ENCODE measurements at regions not wholly inside any gene's neighbourhood (a gene's known extent, or its start where the extent isn't known, plus 50 kb on each side); places are given as distances from the start of the nearest gene placed in this dataset.

DNA sequence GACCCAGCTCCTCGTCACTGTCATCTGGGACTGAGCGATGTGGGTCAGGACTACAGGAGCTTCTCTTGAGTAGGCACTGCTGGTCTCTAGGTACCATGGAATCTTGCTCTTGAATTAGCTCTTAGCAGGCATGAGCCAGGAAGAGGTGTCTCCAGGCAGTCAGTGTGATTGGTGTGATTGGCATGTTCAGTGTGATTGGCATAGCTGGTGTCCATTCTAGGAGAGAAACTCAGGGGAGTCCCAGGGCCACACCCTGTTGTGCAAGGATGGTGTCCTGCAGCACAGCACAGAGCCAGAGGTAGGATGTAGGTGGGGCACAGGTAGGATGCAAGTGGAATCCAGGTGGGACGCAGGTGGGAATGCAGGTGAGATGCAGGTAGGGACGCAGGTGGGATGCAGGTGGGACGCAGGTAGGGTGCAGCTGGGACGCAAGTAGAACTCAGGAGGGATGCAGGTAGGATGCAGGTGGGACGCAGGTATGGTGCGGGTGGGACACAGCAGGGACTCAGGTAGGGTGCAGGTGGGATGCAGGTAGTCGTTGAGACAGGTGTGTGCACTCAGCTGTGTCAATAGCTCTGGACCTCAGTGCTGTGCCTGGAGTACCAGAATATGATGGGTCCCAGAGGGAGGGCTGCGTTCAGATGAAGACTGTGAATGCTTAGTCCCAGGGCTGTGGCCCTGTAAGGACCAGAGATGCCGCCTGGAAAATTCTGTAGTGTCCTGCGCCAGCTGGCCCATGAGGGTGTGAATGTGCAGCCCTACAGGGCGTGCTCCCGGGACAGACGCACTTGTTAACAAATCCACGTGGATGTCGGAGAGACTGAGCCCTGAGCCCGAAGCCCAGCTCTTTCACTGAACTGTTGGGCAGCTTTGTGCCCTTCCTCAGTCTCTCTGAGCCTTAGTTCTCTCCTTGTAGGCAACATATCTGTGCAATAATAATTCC, 248.2 kb upstream of the PITRM1 start:
- no peak overlapping the region for H3K27ac ChIP-seq (ENCODE audit: low read depth in 2 of 2, low read length in 1 of 2)
- no peaks in the 10 kb centered on the region for H3K9me3 ChIP-seq
- DNase-seq = no peak
- ChIA-PET POLR2A (no interaction called here), CTCF (interaction anchor here (1.0 kb wide), 1 partner anchor 175 kb away, joined by 3 read pairs; no protein-coding TSS in a partner anchor)
- H4K20me1 ChIP-seq (ENCODE audit: insufficient read depth) = no peaks in the 10 kb centered on the region
- no peaks in the 10 kb centered on the region for H3K36me3 ChIP-seq (replicated peaks in 1 of 2; ENCODE audit: control insufficient read depth in 1 of 2, insufficient read depth in 2 of 2, low read length in 1 of 2)
- no peak overlapping the region for H3K4me3 ChIP-seq (ENCODE audit: low read depth in 2 of 2, low read length in 1 of 2)
- 94% methylated on average over 7 of the region's 18 CpGs for WGBS (ENCODE audit: low lambda C conversion rate)
- H2AFZ ChIP-seq (ENCODE audit: low read depth) = no peak overlapping the region
- H3K27me3 ChIP-seq (ENCODE audit: insufficient read depth) = no peaks in the 10 kb centered on the region
- H3K4me2 ChIP-seq = no peak overlapping the region
- TF ChIP-seq, protein P1, sequence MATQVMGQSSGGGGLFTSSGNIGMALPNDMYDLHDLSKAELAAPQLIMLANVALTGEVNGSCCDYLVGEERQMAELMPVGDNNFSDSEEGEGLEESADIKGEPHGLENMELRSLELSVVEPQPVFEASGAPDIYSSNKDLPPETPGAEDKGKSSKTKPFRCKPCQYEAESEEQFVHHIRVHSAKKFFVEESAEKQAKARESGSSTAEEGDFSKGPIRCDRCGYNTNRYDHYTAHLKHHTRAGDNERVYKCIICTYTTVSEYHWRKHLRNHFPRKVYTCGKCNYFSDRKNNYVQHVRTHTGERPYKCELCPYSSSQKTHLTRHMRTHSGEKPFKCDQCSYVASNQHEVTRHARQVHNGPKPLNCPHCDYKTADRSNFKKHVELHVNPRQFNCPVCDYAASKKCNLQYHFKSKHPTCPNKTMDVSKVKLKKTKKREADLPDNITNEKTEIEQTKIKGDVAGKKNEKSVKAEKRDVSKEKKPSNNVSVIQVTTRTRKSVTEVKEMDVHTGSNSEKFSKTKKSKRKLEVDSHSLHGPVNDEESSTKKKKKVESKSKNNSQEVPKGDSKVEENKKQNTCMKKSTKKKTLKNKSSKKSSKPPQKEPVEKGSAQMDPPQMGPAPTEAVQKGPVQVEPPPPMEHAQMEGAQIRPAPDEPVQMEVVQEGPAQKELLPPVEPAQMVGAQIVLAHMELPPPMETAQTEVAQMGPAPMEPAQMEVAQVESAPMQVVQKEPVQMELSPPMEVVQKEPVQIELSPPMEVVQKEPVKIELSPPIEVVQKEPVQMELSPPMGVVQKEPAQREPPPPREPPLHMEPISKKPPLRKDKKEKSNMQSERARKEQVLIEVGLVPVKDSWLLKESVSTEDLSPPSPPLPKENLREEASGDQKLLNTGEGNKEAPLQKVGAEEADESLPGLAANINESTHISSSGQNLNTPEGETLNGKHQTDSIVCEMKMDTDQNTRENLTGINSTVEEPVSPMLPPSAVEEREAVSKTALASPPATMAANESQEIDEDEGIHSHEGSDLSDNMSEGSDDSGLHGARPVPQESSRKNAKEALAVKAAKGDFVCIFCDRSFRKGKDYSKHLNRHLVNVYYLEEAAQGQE (IDR thresholded peaks at IDR 0.05; ENCODE audit: low read depth, low read length) = no peak
- TF ChIP-seq CHD2 (IDR thresholded peaks at IDR 0.05; ENCODE audit: low read length, partially characterized antibody) (no peak), YY1 (IDR thresholded peaks at IDR 0.05; ENCODE audit: low read depth) (no peak), NFIC (IDR thresholded peaks at IDR 0.05; ENCODE audit: borderline replicate concordance) (no peak), FOXM1 (IDR thresholded peaks at IDR 0.05; ENCODE audit: low read depth) (no peak), FOSL2 (IDR thresholded peaks at IDR 0.05; ENCODE audit: borderline replicate concordance, low read depth) (no peak), IRF3 (IDR thresholded peaks at IDR 0.05; ENCODE audit: low read depth, low read length) (no peak), NRF1 (IDR thresholded peaks at IDR 0.05; ENCODE audit: low read depth, low read length) (no peak), RXRA (IDR thresholded peaks at IDR 0.05; ENCODE audit: borderline replicate concordance, low read depth) (no peak), EZH2phosphoT487 (IDR thresholded peaks at IDR 0.05; ENCODE audit: borderline replicate concordance, low read depth) (no peak), TCF12 (IDR thresholded peaks at IDR 0.05) (no peak), RAD21 (IDR thresholded peaks at IDR 0.05; ENCODE audit: low read length) (no peak), USF2 (IDR thresholded peaks at IDR 0.05; ENCODE audit: borderline replicate concordance, low read depth, low read length) (no peak)
- TF ChIP-seq, protein P2, sequence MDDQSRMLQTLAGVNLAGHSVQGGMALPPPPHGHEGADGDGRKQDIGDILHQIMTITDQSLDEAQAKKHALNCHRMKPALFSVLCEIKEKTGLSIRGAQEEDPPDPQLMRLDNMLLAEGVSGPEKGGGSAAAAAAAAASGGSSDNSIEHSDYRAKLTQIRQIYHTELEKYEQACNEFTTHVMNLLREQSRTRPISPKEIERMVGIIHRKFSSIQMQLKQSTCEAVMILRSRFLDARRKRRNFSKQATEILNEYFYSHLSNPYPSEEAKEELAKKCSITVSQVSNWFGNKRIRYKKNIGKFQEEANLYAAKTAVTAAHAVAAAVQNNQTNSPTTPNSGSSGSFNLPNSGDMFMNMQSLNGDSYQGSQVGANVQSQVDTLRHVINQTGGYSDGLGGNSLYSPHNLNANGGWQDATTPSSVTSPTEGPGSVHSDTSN (IDR thresholded peaks at IDR 0.05) = no peak
- TF ChIP-seq, protein P3, sequence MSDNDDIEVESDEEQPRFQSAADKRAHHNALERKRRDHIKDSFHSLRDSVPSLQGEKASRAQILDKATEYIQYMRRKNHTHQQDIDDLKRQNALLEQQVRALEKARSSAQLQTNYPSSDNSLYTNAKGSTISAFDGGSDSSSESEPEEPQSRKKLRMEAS (IDR thresholded peaks at IDR 0.05; ENCODE audit: low read depth) = no peak
- H3K79me2 ChIP-seq (ENCODE audit: insufficient read depth) = no peaks in the 10 kb centered on the region
- H3K9me2 ChIP-seq = no peaks in the 10 kb centered on the region
- peaks cover 17% of the 10 kb centered on the region for H3F3A ChIP-seq (replicated peaks; ENCODE audit: insufficient read depth)
- no peak overlapping the region for H3K9ac ChIP-seq
- H3K4me1 ChIP-seq (ENCODE audit: control insufficient read depth in 1 of 2, insufficient read depth in 2 of 2, low read depth in 1 of 2, low read length in 1 of 2) = peaks cover 10 to 21% of the 10 kb centered on the region in 2 experiments; a peak in 2 of 4 replicates

Measured in SK-N-SH (cell line).